ENCODE measurements at regions not wholly inside any gene's neighbourhood (a gene's known extent, or its start where the extent isn't known, plus 50 kb on each side); places are given as distances from the start of the nearest gene placed in this dataset.

GRCh38 chr11:19607656-19608360 is 104.8 kb upstream of the NAV2 start:
- no peaks in the 10 kb centered on the region for H3K27me3 ChIP-seq (replicated peaks)
- no peak for DNase-seq
- TF ChIP-seq CTCF (IDR thresholded peaks at IDR 0.05; ENCODE audit: low read depth, low read length, missing control alignments), result no peak
- no peak overlapping the region for H3K4me3 ChIP-seq (ENCODE audit: low read depth, low read length)
- H3K36me3 ChIP-seq (replicated peaks), result no peaks in the 10 kb centered on the region
- in situ Hi-C loops (cut with HindIII; ENCODE audit: low pct_ligation_motif_present, low sequenced_read_pairs), result no loop called here
- no peak overlapping the region for H3K27ac ChIP-seq

DNA sequence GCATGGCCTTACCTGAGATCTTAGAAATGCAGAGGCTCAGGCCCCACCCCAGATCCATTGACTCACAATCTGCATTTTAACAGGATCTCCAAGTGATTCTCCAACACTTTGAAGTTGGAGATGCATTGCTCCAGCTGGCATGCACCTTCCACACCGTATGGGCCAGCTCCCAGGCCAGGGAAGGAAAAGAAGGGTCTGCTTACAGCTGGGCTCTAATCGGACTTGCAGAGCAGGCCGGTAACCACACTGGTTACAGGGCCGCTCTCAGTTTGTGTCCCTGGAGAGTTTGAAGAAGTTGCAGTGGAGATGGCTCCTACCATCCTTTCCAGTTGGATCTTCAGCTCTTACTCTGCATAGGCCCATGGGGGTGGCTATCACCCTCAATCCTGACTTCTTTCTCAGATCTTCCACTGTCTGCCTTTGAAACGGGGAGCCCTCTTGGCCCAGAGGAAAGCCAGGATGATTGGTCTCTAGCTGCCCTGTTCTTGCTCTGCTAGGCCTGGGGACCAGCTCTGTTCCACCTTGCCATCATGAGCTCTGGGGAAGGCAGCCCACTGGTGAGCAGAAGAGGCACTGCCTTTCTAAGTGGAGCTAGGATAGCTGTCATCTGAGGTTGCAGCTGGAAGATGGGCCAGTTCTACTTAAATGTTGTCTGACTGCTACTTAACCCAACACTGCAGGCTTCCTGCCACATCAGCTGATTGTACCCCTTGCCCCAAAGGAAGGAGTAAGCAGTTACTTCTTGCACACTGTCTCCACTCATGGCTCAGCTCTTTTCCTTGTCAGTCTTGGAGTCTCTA is 105.6 kb upstream of the NAV2 start:
- in situ Hi-C loops (cut with HindIII; ENCODE audit: low pct_ligation_motif_present, low sequenced_read_pairs), result no loop called here
- H3K4me3 ChIP-seq (ENCODE audit: low read depth, low read length), result no peak overlapping the region
- H3K27ac ChIP-seq, result no peak overlapping the region
- H3K36me3 ChIP-seq (replicated peaks), result no peaks in the 10 kb centered on the region
- no peak for DNase-seq
- no peak for TF ChIP-seq CTCF (IDR thresholded peaks at IDR 0.05; ENCODE audit: low read depth, low read length, missing control alignments)
- no peaks in the 10 kb centered on the region for H3K27me3 ChIP-seq (replicated peaks)

DNA sequence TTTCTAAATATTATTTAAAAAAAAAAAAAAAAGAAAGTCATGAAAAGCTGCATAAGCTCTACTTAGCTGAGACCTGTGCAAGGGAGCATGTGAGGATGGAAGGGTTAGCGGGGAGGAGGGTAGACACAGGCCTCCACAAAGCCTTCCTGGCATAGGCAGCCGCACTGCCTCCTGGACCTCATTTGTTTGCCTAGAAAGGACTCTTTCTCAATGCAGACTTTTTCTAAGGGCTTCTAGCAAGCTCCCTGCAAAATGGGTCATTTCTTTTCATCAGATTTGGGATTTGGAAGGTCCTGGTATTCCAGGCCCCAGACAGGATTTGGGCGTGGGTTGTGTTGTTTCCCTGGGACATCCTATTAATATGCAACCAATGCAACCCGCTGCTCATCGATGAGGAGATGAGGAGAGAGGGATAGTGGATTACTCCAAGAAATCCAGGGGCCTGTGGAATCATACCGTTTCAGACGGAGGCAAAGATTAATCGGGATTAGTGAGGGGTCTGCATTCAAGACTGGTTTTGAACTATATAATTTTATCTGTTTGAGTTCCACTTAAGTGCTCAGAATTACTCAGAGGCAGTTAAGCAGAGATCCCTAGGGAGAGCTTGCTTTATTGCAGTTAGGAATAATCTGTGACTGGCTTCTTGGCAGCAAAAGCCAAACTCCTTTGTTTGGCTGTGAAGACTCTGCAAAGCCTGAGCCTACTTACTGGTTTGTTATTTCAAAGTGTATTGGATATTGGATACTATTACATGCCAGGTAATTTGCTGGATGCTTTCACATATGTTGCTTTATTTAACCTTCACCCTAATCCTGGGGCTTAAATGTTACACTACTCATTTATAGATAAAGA is 106.9 kb upstream of the NAV2 start:
- Histone ChIP-seq H3K27ac (no peak overlapping the region), H3K27me3 (replicated peaks) (no peaks in the 10 kb centered on the region), H3K36me3 (replicated peaks) (no peaks in the 10 kb centered on the region), H3K4me3 (ENCODE audit: low read depth, low read length) (no peak overlapping the region)
- in situ Hi-C loops (cut with HindIII; ENCODE audit: low pct_ligation_motif_present, low sequenced_read_pairs), result no loop called here
- TF ChIP-seq CTCF (IDR thresholded peaks at IDR 0.05; ENCODE audit: low read depth, low read length, missing control alignments), result no peak
- DNase-seq, result no peak

- Histone ChIP-seq H3K4me3 (ENCODE audit: low read depth, low read length) (no peak overlapping the region), H3K27me3 (replicated peaks) (no peaks in the 10 kb centered on the region), H3K27ac (no peak overlapping the region), H3K36me3 (replicated peaks) (no peaks in the 10 kb centered on the region)
- TF ChIP-seq CTCF (IDR thresholded peaks at IDR 0.05; ENCODE audit: low read depth, low read length, missing control alignments), result no peak
- no peak for DNase-seq
- in situ Hi-C loops (cut with HindIII; ENCODE audit: low pct_ligation_motif_present, low sequenced_read_pairs), result no loop called here
These were observed 107.8 kb upstream of the NAV2 start for GRCh38 chr11:19604679-19605375.

DNA sequence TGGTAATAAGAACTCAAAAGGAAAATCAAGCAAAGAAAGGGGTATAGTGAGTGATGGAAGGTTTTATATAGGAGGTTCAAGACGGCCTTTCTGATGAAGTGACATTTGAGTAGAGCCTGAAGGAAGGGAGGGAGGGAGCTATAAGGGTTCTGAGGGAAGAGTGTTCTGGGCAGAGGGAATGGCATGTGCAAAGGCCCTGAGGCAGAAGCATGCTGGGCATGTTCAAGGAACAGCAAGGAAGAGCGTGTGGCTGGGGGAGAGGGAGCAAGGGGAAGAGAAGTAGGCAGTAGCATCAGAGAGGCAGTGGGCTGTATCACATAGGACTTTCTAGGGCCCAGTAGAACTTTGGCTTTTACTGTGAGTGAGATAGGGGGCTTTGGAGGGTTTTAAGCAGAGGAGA is 108.9 kb upstream of the NAV2 start:
- no peak for DNase-seq
- in situ Hi-C loops (cut with HindIII; ENCODE audit: low pct_ligation_motif_present, low sequenced_read_pairs), result no loop called here
- no peak for TF ChIP-seq CTCF (IDR thresholded peaks at IDR 0.05; ENCODE audit: low read depth, low read length, missing control alignments)
- H3K36me3 ChIP-seq (replicated peaks), result no peaks in the 10 kb centered on the region
- no peak overlapping the region for H3K27ac ChIP-seq
- no peaks in the 10 kb centered on the region for H3K27me3 ChIP-seq (replicated peaks)
- H3K4me3 ChIP-seq (ENCODE audit: low read depth, low read length), result no peak overlapping the region

Measured in brain microvascular endothelial cell (primary cell).